SK-N-SH (cell line): ENCODE measurements at regions not wholly inside any gene's neighbourhood (a gene's known extent, or its start where the extent isn't known, plus 50 kb on each side); places are given as distances from the start of the nearest gene placed in this dataset.

Experiments used
- CTCF ChIA-PET: fragments of 300-600, 350-600 bp; formaldehyde crosslinking; extraction: SDS; loops from one replicate; lab custom pipeline; 2021; lab: Yijun Ruan, JAX
- POLR2A ChIA-PET: fragments of 350-600 bp; sonication (Branson Sonifier 250); formaldehyde crosslinking; extraction: SDS; loops from one replicate; lab custom pipeline; 2020; ENCODE audit warnings: antibody characterized with exemption, inconsistent platforms; lab: Yijun Ruan, JAX
- DNase-seq: peaks from one replicate; pipeline ENCODE4 v3.0.0; 2012
- H2AFZ ChIP-seq: fragments of 200-600 bp; sonication (generic); 2 replicates; pipeline ENCODE4 v1.8.1; 2016; ENCODE audit warnings: antibody characterized with exemption, mild to moderate bottlenecking, low read depth
- H3F3A ChIP-seq: fragments of 200-600 bp; sonication (generic); replicated peaks from 2 replicates; pipeline ENCODE3; 2016; ENCODE audit warnings: antibody characterized with exemption, mild to moderate bottlenecking; ENCODE audit not compliant: insufficient read depth
- H3K27ac ChIP-seq, 2 experiments: fragments of 200-500 bp in 1 of 2; fragments of 200-600 bp in 1 of 2; sonication (Bioruptor generic) in 1 of 2; sonication (generic), shearing (Covaris generic) in 1 of 2; 2 replicates each; pipeline versions ENCODE4 v1.5.1 to v1.6.1; 2014 to 2016; ENCODE audit warnings: low read depth in 2 of 2, inconsistent platforms in 1 of 2, low read length in 1 of 2, mild to moderate bottlenecking in 1 of 2, mixed read lengths in 1 of 2
- H3K27me3 ChIP-seq: fragments of 200-600 bp; sonication (generic), shearing (Covaris generic); 2 replicates; pipeline ENCODE4 v1.6.1; 2016; ENCODE audit warnings: mixed run types; ENCODE audit not compliant: insufficient read depth
- H3K36me3 ChIP-seq, 2 experiments: fragments of 200-500 bp in 1 of 2; fragments of 200-600 bp in 1 of 2; sonication (Bioruptor generic) in 1 of 2; sonication (generic) in 1 of 2; replicated peaks in 1 of 2; 2 replicates each; pipeline versions ENCODE3 to v1.5.1; 2014 to 2016; ENCODE audit warnings: low read length in 1 of 2, mild to moderate bottlenecking in 1 of 2; ENCODE audit not compliant: insufficient read depth in 2 of 2, control insufficient read depth in 1 of 2
- H3K4me1 ChIP-seq, 2 experiments: fragments of 200-500 bp in 1 of 2; fragments of 200-600 bp in 1 of 2; sonication (Bioruptor generic) in 1 of 2; sonication (generic), shearing (Covaris generic) in 1 of 2; 2 replicates each; pipeline versions ENCODE4 v1.5.1 to v1.6.1; 2014 to 2016; ENCODE audit warnings: low read depth in 1 of 2, low read length in 1 of 2, mixed run types in 1 of 2; ENCODE audit not compliant: insufficient read depth in 2 of 2, control insufficient read depth in 1 of 2
- H3K4me2 ChIP-seq: fragments of 200-600 bp; sonication (generic), shearing (Covaris generic); 2 replicates; pipeline ENCODE4 v1.6.1; 2017; ENCODE audit warnings: mixed run types
- H3K4me3 ChIP-seq, 2 experiments: fragments of 200-500 bp in 1 of 2; fragments of 200-600 bp in 1 of 2; sonication (Bioruptor generic) in 1 of 2; sonication (generic), shearing (Covaris generic) in 1 of 2; 2 replicates each; pipeline versions ENCODE4 v1.5.1 to v1.8.1; 2014 to 2016; ENCODE audit warnings: low read depth in 2 of 2, inconsistent platforms in 1 of 2, low read length in 1 of 2, mild to moderate bottlenecking in 1 of 2, mixed read lengths in 1 of 2, moderate library complexity in 1 of 2
- H3K79me2 ChIP-seq: fragments of 200-600 bp; sonication (generic); 2 replicates; pipeline ENCODE4 v1.8.1; 2017; ENCODE audit warnings: mild to moderate bottlenecking; ENCODE audit not compliant: insufficient read depth
- H3K9ac ChIP-seq: fragments of 200-600 bp; sonication (generic); 2 replicates; pipeline ENCODE4 v1.6.1; 2017; ENCODE audit warnings: mixed run types
- H3K9me2 ChIP-seq: fragments of 200-600 bp; sonication (generic); 2 replicates; pipeline ENCODE4 v1.6.1; 2017; ENCODE audit warnings: mixed run types
- H3K9me3 ChIP-seq: fragments of 200-600 bp; sonication (generic); 2 replicates; pipeline ENCODE4 v1.6.1; 2017; ENCODE audit warnings: mixed run types, mild to moderate bottlenecking, moderate library complexity
- H4K20me1 ChIP-seq: fragments of 200-600 bp; sonication (generic); 2 replicates; pipeline ENCODE4 v1.6.1; 2017; ENCODE audit warnings: mild to moderate bottlenecking, mixed run types; ENCODE audit not compliant: insufficient read depth
- CHD2 ChIP-seq: fragments of 150-350 bp; IDR thresholded peaks from 2 replicates; pipeline ENCODE4 v1.6.1; 2018; ENCODE audit warnings: low read length; ENCODE audit not compliant: partially characterized antibody
- EZH2phosphoT487 ChIP-seq: fragments of 200-600 bp; sonication (generic); IDR thresholded peaks from 2 replicates; pipeline ENCODE4 v1.6.1; 2017; ENCODE audit warnings: low read depth, mixed run types, mild to moderate bottlenecking, antibody characterized with exemption, moderate library complexity, borderline replicate concordance
- IRF3 ChIP-seq: fragments of 150-350 bp; IDR thresholded peaks from 2 replicates; pipeline ENCODE4 v1.6.1; 2016; ENCODE audit warnings: mild to moderate bottlenecking, low read depth, low read length
- MXI1 ChIP-seq: IDR thresholded peaks from 2 replicates; pipeline ENCODE4 v1.6.1; 2012; ENCODE audit warnings: mild to moderate bottlenecking, low read depth, low read length, improper control_type of control experiment
- NRF1 ChIP-seq: IDR thresholded peaks from 2 replicates; pipeline ENCODE4 v1.6.1; 2012; ENCODE audit warnings: low read depth, mild to moderate bottlenecking, low read length
- RAD21 ChIP-seq: IDR thresholded peaks from 2 replicates; pipeline ENCODE4 v1.6.1; 2012; ENCODE audit warnings: mild to moderate bottlenecking, low read length
- REST ChIP-seq: IDR thresholded peaks from 2 replicates; pipeline ENCODE4 v1.6.1; 2012; ENCODE audit warnings: mild to moderate bottlenecking, low read depth, low read length, moderate library complexity
- RFX5 ChIP-seq: IDR thresholded peaks from 2 replicates; pipeline ENCODE4 v1.6.1; 2012; ENCODE audit warnings: mild to moderate bottlenecking, improper control_type of control experiment, low read length
- SMC3 ChIP-seq: IDR thresholded peaks from 2 replicates; pipeline ENCODE4 v1.6.1; 2012; ENCODE audit warnings: low read depth, low read length, improper control_type of control experiment
- USF2 ChIP-seq: fragments of 150-350 bp; IDR thresholded peaks from 2 replicates; pipeline ENCODE4 v1.6.1; 2017; ENCODE audit warnings: antibody characterized with exemption, low read length, low read depth, borderline replicate concordance
- WGBS: methylation state at CpG from one replicate; pipeline ENCODE4 v1.1.6; 2017; ENCODE audit warnings: low lambda C conversion rate; 5-methylcytosine and 5-hydroxymethylcytosine counted together

- ChIA-PET POLR2A (interaction anchor here (0.6 kb wide), 2 partner anchors 132 to 420 kb away, joined by 3 to 5 read pairs; no protein-coding TSS in a partner anchor), CTCF (interaction anchor here (0.7 to 8.1 kb wide), 9 partner anchors 15 to 188 kb away, joined by 3 to 48 read pairs (median 4); partner anchors contain the start of gene OLFM1)
- WGBS, result 39% methylated on average over 4 of the region's 12 CpGs
- Histone ChIP-seq H3K36me3 (no peaks in the 10 kb centered on the region), H3K4me3 (no peak overlapping the region), H3K4me1 (peaks cover 0 to 26% of the 10 kb centered on the region in 2 experiments; a peak in 1 of 4 replicates), H3K9ac (no peak overlapping the region), H3K79me2 (no peaks in the 10 kb centered on the region), H3K9me2 (no peaks in the 10 kb centered on the region), H3K27ac (peak overlapping the region in 1 of 2 experiments; percentile 76; a peak in 2 of 4 replicates), H3K4me2 (no peak overlapping the region), H3F3A (peaks cover 8% of the 10 kb centered on the region), H3K27me3 (no peaks in the 10 kb centered on the region), H3K9me3 (no peaks in the 10 kb centered on the region), H2AFZ (no peak overlapping the region), H4K20me1 (no peaks in the 10 kb centered on the region)
- no peak for DNase-seq
- no peak for TF ChIP-seq CHD2
- no peak for TF ChIP-seq NRF1
- no peak for TF ChIP-seq SMC3
- TF ChIP-seq IRF3, result no peak
- TF ChIP-seq EZH2phosphoT487, result no peak
- no peak for TF ChIP-seq USF2
- TF ChIP-seq REST, result no peak
- TF ChIP-seq, all 33 proteins: peak for 0
These were observed 136.9 kb downstream of the OLFM1 start for GRCh38 chr9:135224286-135224877.

GRCh38 chr9:135224921-135225541, 137.6 kb downstream of the OLFM1 start:
- no peak overlapping the region for H2AFZ ChIP-seq
- peaks cover 8% of the 10 kb centered on the region for H3F3A ChIP-seq
- POLR2A ChIA-PET, result interaction anchor here (0.6 to 1.0 kb wide), 4 partner anchors 16 to 420 kb away, joined by 3 to 5 read pairs (median 4); no protein-coding TSS in a partner anchor
- H4K20me1 ChIP-seq, result no peaks in the 10 kb centered on the region
- H3K27ac ChIP-seq, result peak overlapping the region in 1 of 2 experiments; percentile 76; a peak in 2 of 4 replicates
- H3K4me2 ChIP-seq, result no peak overlapping the region
- no peak overlapping the region for H3K9ac ChIP-seq
- CTCF ChIA-PET, result interaction anchor here (0.6 to 8.1 kb wide), 10 partner anchors 14 to 187 kb away, joined by 3 to 48 read pairs (median 4); partner anchors contain the start of gene OLFM1
- DNase-seq, result peak; percentile 80
- no peaks in the 10 kb centered on the region for H3K27me3 ChIP-seq
- H3K4me1 ChIP-seq, result peaks cover 0 to 26% of the 10 kb centered on the region in 2 experiments; a peak in 1 of 4 replicates
- H3K9me3 ChIP-seq, result no peaks in the 10 kb centered on the region
- H3K9me2 ChIP-seq, result no peaks in the 10 kb centered on the region
- H3K36me3 ChIP-seq, result no peaks in the 10 kb centered on the region
- H3K79me2 ChIP-seq, result no peaks in the 10 kb centered on the region
- no peak overlapping the region for H3K4me3 ChIP-seq
- TF ChIP-seq RAD21 (peak; percentile 67), RFX5 (no peak), MXI1 (peak; percentile 44; the same call in 1 of the 2 replicates), EZH2phosphoT487 (no peak), SMC3 (peak; percentile 39; the same call in 1 of the 2 replicates)
- 13% methylated on average over 17 of the region's 23 CpGs for WGBS
